ENCODE measurements at regions not wholly inside any gene's neighbourhood (a gene's known extent, or its start where the extent isn't known, plus 50 kb on each side); places are given as distances from the start of the nearest gene placed in this dataset.

- TF ChIP-seq CTCF (IDR thresholded peaks at IDR 0.05) (no peak), POLR2A (IDR thresholded peaks at IDR 0.05) (no peak)
These were observed 1508.3 kb downstream of the TBC1D22A start for GRCh38 chr22:48270731-48271130.

All from adrenal gland (tissue), 5 donors.